HepG2 (cell line): ENCODE measurements at regions not wholly inside any gene's neighbourhood (a gene's known extent, or its start where the extent isn't known, plus 50 kb on each side); places are given as distances from the start of the nearest gene placed in this dataset.

ENCODE experiments used
- ATAC-seq: fragments of 200-7000 bp; cut with Tn5 transposase; 3 replicates; pipeline ENCODE4 v1.9.1; 2020; ENCODE audit warnings: mild to moderate bottlenecking, moderate library complexity
- BruUV-seq: library from RNA; stranded (reverse); fragments of 400-500 nt; replicated peaks from 2 replicates; lab custom pipeline; 2021; lab: Mats Ljungman, UMichigan
- CTCF ChIA-PET: fragments of 300-600 bp; formaldehyde crosslinking; extraction: SDS; loops from one replicate; lab custom pipeline; 2021; ENCODE audit warnings: low total read pairs, inconsistent platforms, low intra/inter-chr PET ratio; lab: Yijun Ruan, JAX
- POLR2A ChIA-PET: fragments of 350-600 bp; sonication (Branson Sonifier 250); formaldehyde crosslinking; loops from one replicate; lab custom pipeline; 2020; ENCODE audit warnings: antibody characterized with exemption, inconsistent platforms; lab: Yijun Ruan, JAX
- DNase-seq: peaks from one replicate; pipeline ENCODE4 v3.0.0-alpha.2; 2015; ENCODE audit warnings: low spot score
- FAIRE-seq: peaks from 3 replicates; lab custom pipeline; 2011; peaks lifted over from hg19 to GRCh38; lab: Jason Lieb, UNC
- H2AFZ ChIP-seq: one replicate; pipeline ENCODE4 v1.6.1; 2011; ENCODE audit warnings: low read length, inconsistent platforms
- H3K27ac ChIP-seq: fragments of 300-600 bp; 3 replicates; pipeline ENCODE4 v1.8.0; 2011; ENCODE audit warnings: mixed run types, mild to moderate bottlenecking, mixed read lengths, low read length, inconsistent platforms; ENCODE audit not compliant: insufficient read depth; ENCODE audit errors: extremely low read length
- H3K27me3 ChIP-seq, 2 experiments: fragments of 200-600 bp in 1 of 2; 2 replicates in 1 of 2; 3 replicates in 1 of 2; pipeline versions ENCODE4 v1.6.0 to v1.8.0; 2011; ENCODE audit warnings: low read length in 2 of 2, mild to moderate bottlenecking in 2 of 2, moderate library complexity in 2 of 2, inconsistent platforms in 1 of 2; ENCODE audit not compliant: insufficient read depth in 2 of 2, control insufficient read depth in 1 of 2
- H3K36me3 ChIP-seq, 2 experiments: fragments of 200-600 bp in 1 of 2; replicated peaks in 1 of 2; 2 replicates in 1 of 2; 3 replicates in 1 of 2; pipeline versions ENCODE4 v1.5.1 to v1.8.0; 2011; ENCODE audit warnings: low read length in 2 of 2, inconsistent platforms in 1 of 2; ENCODE audit not compliant: insufficient read depth in 2 of 2, control insufficient read depth in 1 of 2
- H3K4me1 ChIP-seq: 2 replicates; pipeline ENCODE4 v1.5.1; 2012; ENCODE audit warnings: low read length, inconsistent platforms; ENCODE audit not compliant: insufficient read depth
- H3K4me2 ChIP-seq: 2 replicates; pipeline ENCODE4 v1.6.0; 2011; ENCODE audit warnings: low read depth, low read length, inconsistent platforms
- H3K4me3 ChIP-seq, 3 experiments: fragments of 200-600 bp in 1 of 3; sonication (generic), shearing (Covaris generic) in 1 of 3; replicated peaks in 1 of 3; 2 replicates each; pipeline ENCODE4 v1.5.1; 2011 to 2016; ENCODE audit warnings: low read length in 3 of 3, inconsistent platforms in 2 of 3, low read depth in 2 of 3, mild to moderate bottlenecking in 2 of 3, control low read depth in 1 of 3, mixed read lengths in 1 of 3; ENCODE audit not compliant: insufficient read depth in 1 of 3
- H3K79me2 ChIP-seq: one replicate; pipeline ENCODE4 v1.6.1; 2011; ENCODE audit warnings: low read length, inconsistent platforms; ENCODE audit not compliant: insufficient read depth
- H3K9ac ChIP-seq: 2 replicates; pipeline ENCODE4 v1.6.0; 2011; ENCODE audit warnings: mild to moderate bottlenecking, low read depth, low read length, inconsistent platforms; ENCODE audit not compliant: insufficient read depth
- H3K9me3 ChIP-seq: 2 replicates; pipeline ENCODE4 v1.5.1; 2012; ENCODE audit warnings: mild to moderate bottlenecking, low read length
- H4K20me1 ChIP-seq: 2 replicates; pipeline ENCODE4 v1.6.0; 2011; ENCODE audit warnings: inconsistent platforms, mild to moderate bottlenecking, low read length, moderate library complexity; ENCODE audit not compliant: insufficient read depth
- ATF7 ChIP-seq, 2 experiments: fragments of 450-650 bp in 1 of 2; sonication (generic) in 1 of 2; formaldehyde crosslinking in 1 of 2; IDR thresholded peaks; 2 replicates each; pipeline versions ENCODE4 v1.4.0 to v1.6.1; 2016 to 2020; ENCODE audit warnings: antibody characterized with exemption in 1 of 2, mild to moderate bottlenecking in 1 of 2, missing genetic modification reagents in 1 of 2
- HMG20B ChIP-seq: conservative IDR thresholded peaks from 2 replicates; pipeline ENCODE4 v1.6.1; 2016; ENCODE audit warnings: missing genetic modification reagents, missing compliant biosample characterization
- NCOA1 ChIP-seq: sonication (generic); formaldehyde crosslinking; IDR thresholded peaks from 2 replicates; pipeline ENCODE4 v1.9.0; 2021; ENCODE audit warnings: missing genetic modification reagents
- WGBS: methylation state at CpG from one replicate; pipeline ENCODE4 v1.1.6; 2017; ENCODE audit warnings: low lambda C conversion rate; 5-methylcytosine and 5-hydroxymethylcytosine counted together
- in situ Hi-C: cut with HindIII; loops from 2 replicates; pipeline ENCODE4 v1.10.0; 2017; ENCODE audit warnings: low pct_unique_long_range_greater_than_20kb; ENCODE audit not compliant: extremely low pct_ligation_motif_present
- intact Hi-C: fragments of 100-400 bp; cut with micrococcal nuclease; formaldehyde crosslinking; loops from one replicate; pipeline ENCODE4 v1.10.0; 2022; ENCODE audit not compliant: unreplicated experiment
- TF ChIP-seq, protein P1 (sequence below): sonication (generic); formaldehyde crosslinking; conservative IDR thresholded peaks from 2 replicates; pipeline ENCODE4 v1.4.0; 2020; ENCODE audit warnings: missing genetic modification reagents

DNA sequence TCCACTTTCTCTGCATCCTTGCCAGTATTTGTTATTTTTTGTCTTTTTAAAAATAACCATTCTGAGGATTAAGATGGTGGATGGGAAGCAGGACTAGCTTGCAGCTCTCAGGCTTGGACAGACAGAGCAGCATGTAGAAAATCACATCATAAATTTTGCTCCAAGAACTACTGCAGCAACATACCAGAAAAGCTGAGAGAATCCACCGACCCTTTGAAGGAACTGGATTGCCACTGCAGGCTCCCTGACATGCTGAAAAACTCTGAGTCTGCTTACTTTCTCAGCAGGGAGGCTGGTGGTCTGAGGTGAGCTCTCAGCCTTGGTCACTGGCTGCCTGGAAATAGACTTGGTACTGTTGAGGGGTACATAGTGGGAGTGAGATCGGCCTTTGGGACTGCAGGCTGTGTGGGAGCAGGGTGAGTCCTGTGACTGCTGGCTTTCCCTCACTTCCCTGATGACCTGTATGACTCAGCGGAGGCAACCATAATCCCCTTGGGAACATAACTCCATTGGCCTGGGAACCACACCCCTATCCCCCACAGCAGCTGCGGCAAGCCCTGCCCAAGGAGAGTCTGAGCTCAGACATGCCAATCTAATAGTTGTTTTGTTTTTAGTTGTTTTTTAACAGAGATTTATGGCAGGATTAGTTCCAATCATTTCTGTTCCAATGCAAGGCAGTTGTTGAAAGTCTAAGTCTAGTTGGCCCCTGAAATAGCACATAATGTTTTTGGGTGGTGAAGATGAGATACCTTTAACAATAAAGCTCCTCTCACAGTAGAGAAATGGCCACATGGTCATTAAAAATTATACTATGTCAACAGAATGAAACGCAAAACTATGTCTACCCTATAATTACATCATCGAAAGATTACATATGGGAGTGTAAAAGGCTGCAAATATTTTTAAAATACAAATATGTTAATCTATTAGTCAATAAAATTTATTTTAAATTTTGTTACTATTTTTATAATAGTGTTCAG, 414.2 kb upstream of the CHAC2 start:
- H3K4me3 ChIP-seq: no peak overlapping the region
- FAIRE-seq: no peak
- no peaks in the 10 kb centered on the region for H3K36me3 ChIP-seq
- no peak overlapping the region for H3K27ac ChIP-seq
- no peak overlapping the region for H2AFZ ChIP-seq
- intact Hi-C loops (no loop called here), in situ Hi-C loops (no loop called here)
- ATAC-seq: no peak
- TF ChIP-seq ATF7 (IDR thresholded peaks at IDR 0.05): peak; percentile 30; the same call in 1 of the 2 replicates
- no peak for TF ChIP-seq ATF7 (CRISPR knock-in tag; IDR thresholded peaks at IDR 0.05)
- TF ChIP-seq, protein P1, sequence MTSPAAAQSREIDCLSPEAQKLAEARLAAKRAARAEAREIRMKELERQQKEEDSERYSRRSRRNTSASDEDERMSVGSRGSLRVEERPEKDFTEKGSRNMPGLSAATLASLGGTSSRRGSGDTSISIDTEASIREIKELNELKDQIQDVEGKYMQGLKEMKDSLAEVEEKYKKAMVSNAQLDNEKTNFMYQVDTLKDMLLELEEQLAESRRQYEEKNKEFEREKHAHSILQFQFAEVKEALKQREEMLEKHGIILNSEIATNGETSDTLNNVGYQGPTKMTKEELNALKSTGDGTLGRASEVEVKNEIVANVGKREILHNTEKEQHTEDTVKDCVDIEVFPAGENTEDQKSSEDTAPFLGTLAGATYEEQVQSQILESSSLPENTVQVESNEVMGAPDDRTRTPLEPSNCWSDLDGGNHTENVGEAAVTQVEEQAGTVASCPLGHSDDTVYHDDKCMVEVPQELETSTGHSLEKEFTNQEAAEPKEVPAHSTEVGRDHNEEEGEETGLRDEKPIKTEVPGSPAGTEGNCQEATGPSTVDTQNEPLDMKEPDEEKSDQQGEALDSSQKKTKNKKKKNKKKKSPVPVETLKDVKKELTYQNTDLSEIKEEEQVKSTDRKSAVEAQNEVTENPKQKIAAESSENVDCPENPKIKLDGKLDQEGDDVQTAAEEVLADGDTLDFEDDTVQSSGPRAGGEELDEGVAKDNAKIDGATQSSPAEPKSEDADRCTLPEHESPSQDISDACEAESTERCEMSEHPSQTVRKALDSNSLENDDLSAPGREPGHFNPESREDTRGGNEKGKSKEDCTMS: no peak
- TF ChIP-seq NCOA1: no peak
- no peak for TF ChIP-seq HMG20B (CRISPR knock-in tag)
- 16% methylated on average over 5 of the region's 6 CpGs for WGBS
- no peak for DNase-seq
- ChIA-PET CTCF (no interaction called here), POLR2A (no interaction called here)
- H3K79me2 ChIP-seq: no peaks in the 10 kb centered on the region
- no TSS peak for BruUV-seq
- no peaks in the 10 kb centered on the region for H3K4me1 ChIP-seq
- peaks cover 8% of the 10 kb centered on the region; the same call in 1 of the 2 replicates for H3K9me3 ChIP-seq
- H3K9ac ChIP-seq: no peak overlapping the region
- no peak overlapping the region for H3K4me2 ChIP-seq
- H4K20me1 ChIP-seq: no peaks in the 10 kb centered on the region
- no peaks in the 10 kb centered on the region; a peak in 1 of 5 replicates for H3K27me3 ChIP-seq
